ENCODE measurements at regions not wholly inside any gene's neighbourhood (a gene's known extent, or its start where the extent isn't known, plus 50 kb on each side); places are given as distances from the start of the nearest gene placed in this dataset.

GRCh38 chr3:104536715-104537114 lies 830.0 kb upstream of the ALCAM start:
- DNase-seq = no peak

- DNase-seq = no peak
Measured at GRCh38 chr3:104537323-104537722, 829.4 kb upstream of the ALCAM start.

GRCh38 chr3:104546301-104546700 lies 820.4 kb upstream of the ALCAM start:
- DNase-seq = no peak

GRCh38 chr3:104547031-104547430 lies 819.7 kb upstream of the ALCAM start:
- no peak for DNase-seq

- DNase-seq = no peak
Measured at GRCh38 chr3:104548401-104548800, 818.3 kb upstream of the ALCAM start.

GRCh38 chr3:104549099-104549714 lies 817.5 kb upstream of the ALCAM start:
- DNase-seq = no peak

- no peak for DNase-seq
Measured at GRCh38 chr3:104553121-104553520, 813.6 kb upstream of the ALCAM start.

GRCh38 chr3:104554425-104554824 lies 812.3 kb upstream of the ALCAM start:
- no peak for DNase-seq

- no peak for DNase-seq
Measured at GRCh38 chr3:104555728-104556127, 811.0 kb upstream of the ALCAM start.

- DNase-seq = no peak
Measured at GRCh38 chr3:104556372-104557078, 810.2 kb upstream of the ALCAM start.

GRCh38 chr3:104561324-104561723 lies 805.4 kb upstream of the ALCAM start:
- no peak for DNase-seq

- no peak for DNase-seq
Measured at GRCh38 chr3:104564045-104564643, 802.6 kb upstream of the ALCAM start.

- DNase-seq = no peak
Measured at GRCh38 chr3:104566054-104566453, 800.7 kb upstream of the ALCAM start.

- DNase-seq = no peak
Measured at GRCh38 chr3:104575634-104576033, 791.1 kb upstream of the ALCAM start.

- DNase-seq = no peak
Measured at GRCh38 chr3:104578558-104578957, 788.2 kb upstream of the ALCAM start.

GRCh38 chr3:104582092-104582491 lies 784.6 kb upstream of the ALCAM start:
- DNase-seq = no peak

GRCh38 chr3:104584682-104585081 lies 782.0 kb upstream of the ALCAM start:
- DNase-seq = no peak

- no peak for DNase-seq
Measured at GRCh38 chr3:104586344-104586743, 780.4 kb upstream of the ALCAM start.

GRCh38 chr3:104588442-104588841 lies 778.3 kb upstream of the ALCAM start:
- DNase-seq = no peak

- DNase-seq = no peak
Measured at GRCh38 chr3:104591776-104592175, 774.9 kb upstream of the ALCAM start.

GRCh38 chr3:104594491-104594890 lies 772.2 kb upstream of the ALCAM start:
- no peak for DNase-seq

GRCh38 chr3:104596054-104596453 lies 770.7 kb upstream of the ALCAM start:
- DNase-seq = no peak

GRCh38 chr3:104596551-104596950 lies 770.2 kb upstream of the ALCAM start:
- peak; percentile 64 for DNase-seq

GRCh38 chr3:104598848-104599511 lies 767.7 kb upstream of the ALCAM start:
- peak; percentile 45 for DNase-seq

Data from NCI-H2081 treated with DMSO at 0.1 percent for 48 hours (cell line).